GM12878 (cell line): ENCODE measurements at regions not wholly inside any gene's neighbourhood (a gene's known extent, or its start where the extent isn't known, plus 50 kb on each side); places are given as distances from the start of the nearest gene placed in this dataset.

Experiments used
- ATF7 ChIP-seq: fragments of 450-650 bp; IDR thresholded peaks from 2 replicates; pipeline ENCODE4 v1.6.1; 2016; ENCODE audit warnings: low read depth, mild to moderate bottlenecking
- CTCF ChIP-seq, 3 experiments: IDR thresholded peaks in 2 of 3; conservative IDR thresholded peaks in 1 of 3; 2 replicates each; pipeline ENCODE4 v1.5.1; 2011; ENCODE audit warnings: low read depth in 3 of 3, low read length in 3 of 3, mild to moderate bottlenecking in 3 of 3, control low read depth in 2 of 3, moderate library complexity in 2 of 3, inconsistent platforms in 1 of 3, mixed read lengths in 1 of 3; ENCODE audit not compliant: control insufficient read depth in 2 of 3, insufficient read depth in 1 of 3; ENCODE audit errors: extremely low read depth in 1 of 3
- CUX1 ChIP-seq: IDR thresholded peaks from 2 replicates; pipeline ENCODE4 v1.6.1; 2012; ENCODE audit warnings: improper control_type of control experiment, low read depth, low read length; ENCODE audit not compliant: insufficient replicate concordance
- FOS ChIP-seq: IDR thresholded peaks from 3 replicates; pipeline ENCODE4 v1.6.1; 2011; ENCODE audit warnings: borderline replicate concordance; ENCODE audit not compliant: insufficient read length; ENCODE audit errors: extremely low read depth
- JUND ChIP-seq: IDR thresholded peaks from 2 replicates; pipeline ENCODE4 v1.6.1; 2012; ENCODE audit warnings: low read depth, mild to moderate bottlenecking, low read length, improper control_type of control experiment, moderate library complexity
- MXI1 ChIP-seq: fragments of 150-350 bp; IDR thresholded peaks from 2 replicates; pipeline ENCODE4 v1.6.1; 2011; ENCODE audit warnings: low read depth, mild to moderate bottlenecking, inconsistent platforms, low read length, improper control_type of control experiment
- NRF1 ChIP-seq: conservative IDR thresholded peaks from 2 replicates; pipeline ENCODE4 v1.6.1; 2011; ENCODE audit warnings: mild to moderate bottlenecking, low read depth, low read length, improper control_type of control experiment
- RAD21 ChIP-seq: IDR thresholded peaks from 2 replicates; pipeline ENCODE4 v1.6.1; 2011; ENCODE audit warnings: mild to moderate bottlenecking, low read depth, low read length, moderate library complexity; ENCODE audit not compliant: insufficient read depth
- RB1 ChIP-seq: fragments of 450-650 bp; formaldehyde crosslinking; IDR thresholded peaks from 2 replicates; pipeline ENCODE4 v1.6.1; 2017; ENCODE audit warnings: mild to moderate bottlenecking, borderline replicate concordance
- RBBP5 ChIP-seq: fragments of 200-600 bp; sonication (generic); conservative IDR thresholded peaks from 2 replicates; pipeline ENCODE4 v1.6.1; 2016
- RELB ChIP-seq: fragments of 450-650 bp; IDR thresholded peaks from 2 replicates; pipeline ENCODE4 v1.6.1; 2017; ENCODE audit warnings: low read depth, mild to moderate bottlenecking, moderate library complexity
- SMARCA5 ChIP-seq: fragments of 450-650 bp; IDR thresholded peaks from 2 replicates; pipeline ENCODE4 v1.6.1; 2017; ENCODE audit warnings: mild to moderate bottlenecking
- TARDBP ChIP-seq: IDR thresholded peaks from 2 replicates; pipeline ENCODE4 v1.6.1; 2016; ENCODE audit warnings: borderline replicate concordance
- TF ChIP-seq, protein P1 (sequence below): fragments of 450-650 bp; IDR thresholded peaks from 2 replicates; pipeline ENCODE4 v1.6.1; 2017; ENCODE audit warnings: mild to moderate bottlenecking, moderate library complexity

- TF ChIP-seq MXI1 (0 out of 2 replicates have a peak, but pooled peaks have one; percentile 12), CUX1 (no peak), TARDBP (no peak), RB1 (no peak), SMARCA5 (no peak), CTCF (IDR thresholded peaks at IDR 0.05 in 2 of 3, conservative IDR thresholded peaks at IDR 0.05 in 1 of 3; ENCODE audit: control insufficient read depth in 2 of 3, extremely low read depth in 1 of 3, insufficient read depth in 1 of 3, low read depth in 3 of 3, low read length in 3 of 3) (no peak), RELB (0 out of 2 replicates have a peak, but pooled peaks have one; percentile 46), JUND (no peak), NRF1 (no peak), RAD21 (0 out of 2 replicates have a peak, but pooled peaks have one; percentile 2), RBBP5 (no peak), FOS (no peak), ATF7 (0 out of 2 replicates have a peak, but pooled peaks have one; percentile 28)
- TF ChIP-seq, protein P1, sequence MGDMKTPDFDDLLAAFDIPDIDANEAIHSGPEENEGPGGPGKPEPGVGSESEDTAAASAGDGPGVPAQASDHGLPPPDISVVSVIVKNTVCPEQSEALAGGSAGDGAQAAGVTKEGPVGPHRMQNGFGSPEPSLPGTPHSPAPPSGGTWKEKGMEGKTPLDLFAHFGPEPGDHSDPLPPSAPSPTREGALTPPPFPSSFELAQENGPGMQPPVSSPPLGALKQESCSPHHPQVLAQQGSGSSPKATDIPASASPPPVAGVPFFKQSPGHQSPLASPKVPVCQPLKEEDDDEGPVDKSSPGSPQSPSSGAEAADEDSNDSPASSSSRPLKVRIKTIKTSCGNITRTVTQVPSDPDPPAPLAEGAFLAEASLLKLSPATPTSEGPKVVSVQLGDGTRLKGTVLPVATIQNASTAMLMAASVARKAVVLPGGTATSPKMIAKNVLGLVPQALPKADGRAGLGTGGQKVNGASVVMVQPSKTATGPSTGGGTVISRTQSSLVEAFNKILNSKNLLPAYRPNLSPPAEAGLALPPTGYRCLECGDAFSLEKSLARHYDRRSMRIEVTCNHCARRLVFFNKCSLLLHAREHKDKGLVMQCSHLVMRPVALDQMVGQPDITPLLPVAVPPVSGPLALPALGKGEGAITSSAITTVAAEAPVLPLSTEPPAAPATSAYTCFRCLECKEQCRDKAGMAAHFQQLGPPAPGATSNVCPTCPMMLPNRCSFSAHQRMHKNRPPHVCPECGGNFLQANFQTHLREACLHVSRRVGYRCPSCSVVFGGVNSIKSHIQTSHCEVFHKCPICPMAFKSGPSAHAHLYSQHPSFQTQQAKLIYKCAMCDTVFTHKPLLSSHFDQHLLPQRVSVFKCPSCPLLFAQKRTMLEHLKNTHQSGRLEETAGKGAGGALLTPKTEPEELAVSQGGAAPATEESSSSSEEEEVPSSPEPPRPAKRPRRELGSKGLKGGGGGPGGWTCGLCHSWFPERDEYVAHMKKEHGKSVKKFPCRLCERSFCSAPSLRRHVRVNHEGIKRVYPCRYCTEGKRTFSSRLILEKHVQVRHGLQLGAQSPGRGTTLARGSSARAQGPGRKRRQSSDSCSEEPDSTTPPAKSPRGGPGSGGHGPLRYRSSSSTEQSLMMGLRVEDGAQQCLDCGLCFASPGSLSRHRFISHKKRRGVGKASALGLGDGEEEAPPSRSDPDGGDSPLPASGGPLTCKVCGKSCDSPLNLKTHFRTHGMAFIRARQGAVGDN, result no peak
Measured at GRCh38 chr5:68740226-68740910, 353.4 kb upstream of the SLC30A5 start (continued).
